HG03175 (cell line): ENCODE measurements at regions not wholly inside any gene's neighbourhood (a gene's known extent, or its start where the extent isn't known, plus 50 kb on each side); places are given as distances from the start of the nearest gene placed in this dataset.

Experiments
- ATAC-seq: cut with Tn5 transposase; IDR thresholded peaks from one replicate; pipeline ENCODE4 v1.9.1; 2021; ENCODE audit warnings: mild to moderate bottlenecking, moderate library complexity; ENCODE audit not compliant: unreplicated experiment

DNA sequence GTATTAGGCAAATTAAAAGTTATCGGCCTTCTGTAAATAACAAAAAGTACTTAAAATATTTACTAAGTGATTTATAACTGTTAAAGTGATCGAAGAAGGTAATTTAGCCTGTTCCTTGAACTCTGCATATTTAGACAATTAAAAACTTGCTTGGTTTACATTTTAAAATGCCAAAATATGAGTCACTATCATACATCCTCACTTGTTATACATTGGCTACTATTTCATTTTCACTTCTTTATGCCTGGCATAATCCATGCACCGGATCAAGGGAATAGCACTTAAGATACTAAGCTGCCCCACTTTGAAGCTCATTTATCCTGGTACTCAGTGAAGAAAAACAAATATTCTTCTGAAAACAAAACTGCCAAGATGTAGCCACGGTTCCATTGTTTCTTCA lies 344.6 kb downstream of the UBE3D start:
- no peak for ATAC-seq

DNA sequence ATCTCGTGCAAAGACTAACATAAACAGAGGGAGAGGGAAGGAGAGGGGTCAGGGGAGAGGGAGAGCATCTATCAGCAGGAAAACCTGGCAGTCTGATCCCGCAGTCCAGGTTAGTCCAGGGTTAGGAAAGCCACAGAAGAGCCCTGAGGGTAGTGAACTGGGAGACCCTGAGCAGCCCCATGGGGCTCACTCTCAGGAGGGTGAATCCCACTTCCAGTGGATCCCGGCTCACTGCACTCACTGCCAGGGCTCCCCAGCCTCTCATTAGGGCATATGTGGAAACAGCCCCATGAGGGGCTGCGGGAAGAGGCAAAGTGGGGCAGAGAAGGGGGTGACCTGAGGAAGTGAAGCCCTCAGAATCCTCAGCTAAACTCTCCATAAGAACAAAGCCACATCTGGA lies 329.9 kb downstream of the UBE3D start:
- ATAC-seq, result no peak

DNA sequence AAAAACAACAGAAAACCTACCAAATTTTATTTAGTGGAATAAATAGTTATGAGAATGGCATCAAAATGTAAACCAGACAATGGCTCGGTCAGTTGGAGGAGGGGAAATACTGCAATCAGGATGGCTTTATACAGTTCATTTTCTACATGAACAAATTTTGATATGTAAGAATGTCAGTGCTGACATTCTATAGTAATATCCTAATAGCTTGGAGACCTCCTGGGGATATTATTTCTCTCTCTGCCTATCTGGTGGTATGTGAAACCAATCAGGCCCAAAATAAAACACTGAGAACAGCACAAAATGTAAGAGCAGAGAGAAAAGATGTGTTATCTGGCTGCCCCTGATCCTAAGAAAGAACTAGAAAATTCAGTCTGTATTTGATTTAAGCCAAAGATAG lies 327.7 kb downstream of the UBE3D start:
- no peak for ATAC-seq

GRCh38 chr6:82738773-82739172 lies 326.9 kb downstream of the UBE3D start:
- no peak for ATAC-seq

GRCh38 chr6:82739303-82739702 lies 326.3 kb downstream of the UBE3D start:
- ATAC-seq, result no peak

- no peak for ATAC-seq
Observed at GRCh38 chr6:82740072-82740471, 325.6 kb downstream of the UBE3D start.

DNA sequence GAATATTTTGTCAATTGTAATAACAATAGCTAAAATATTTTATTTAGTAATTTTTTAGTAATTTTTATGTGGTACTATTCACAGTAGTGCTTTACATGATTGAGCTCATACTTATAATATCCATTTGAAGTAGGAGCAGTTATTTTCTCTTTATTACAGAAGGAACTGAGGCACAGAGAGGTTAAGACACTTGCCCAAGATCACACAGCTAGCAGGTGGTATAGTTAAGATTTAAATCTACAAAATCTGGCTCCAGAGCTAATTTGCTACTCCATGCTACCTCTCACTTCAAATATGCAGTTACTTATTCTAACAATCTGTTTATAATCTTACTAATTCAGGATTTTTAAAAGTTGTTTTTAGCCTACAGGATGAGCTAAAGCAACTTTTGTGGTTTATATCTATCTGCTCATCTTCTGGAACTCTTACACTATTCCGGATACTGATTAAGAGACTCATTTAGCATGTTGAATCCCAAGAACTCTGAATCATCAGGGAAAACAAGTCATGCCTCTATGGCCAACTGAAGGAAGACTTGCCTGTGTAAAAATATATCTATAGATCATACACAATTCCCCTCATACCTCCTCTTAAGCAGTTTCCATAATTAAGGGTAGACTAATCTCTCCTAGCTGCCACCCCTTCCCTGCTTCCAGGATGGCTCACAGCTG lies 324.2 kb downstream of the UBE3D start:
- ATAC-seq, result no peak

DNA sequence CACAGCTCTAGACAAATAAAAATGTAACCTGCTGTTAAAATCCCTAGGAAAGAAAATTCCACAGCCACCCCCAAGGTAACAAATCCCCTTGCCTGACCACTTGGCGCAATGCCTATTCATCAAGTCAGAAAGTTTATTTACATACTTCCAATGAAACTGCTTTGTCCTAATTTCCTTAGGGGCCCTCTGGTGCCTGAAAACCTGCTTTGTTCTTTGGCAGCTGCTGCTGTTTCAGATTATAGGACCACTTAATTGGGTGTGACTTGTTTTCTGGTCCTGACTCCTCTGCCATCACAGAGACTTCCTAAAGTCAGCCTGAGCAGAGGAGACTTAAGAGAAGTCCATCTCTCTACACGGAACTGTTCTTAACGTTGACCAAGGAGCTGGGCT lies 323.6 kb downstream of the UBE3D start:
- ATAC-seq, result no peak

- no peak for ATAC-seq
Observed at GRCh38 chr6:82744286-82745015, 321.2 kb downstream of the UBE3D start.

DNA sequence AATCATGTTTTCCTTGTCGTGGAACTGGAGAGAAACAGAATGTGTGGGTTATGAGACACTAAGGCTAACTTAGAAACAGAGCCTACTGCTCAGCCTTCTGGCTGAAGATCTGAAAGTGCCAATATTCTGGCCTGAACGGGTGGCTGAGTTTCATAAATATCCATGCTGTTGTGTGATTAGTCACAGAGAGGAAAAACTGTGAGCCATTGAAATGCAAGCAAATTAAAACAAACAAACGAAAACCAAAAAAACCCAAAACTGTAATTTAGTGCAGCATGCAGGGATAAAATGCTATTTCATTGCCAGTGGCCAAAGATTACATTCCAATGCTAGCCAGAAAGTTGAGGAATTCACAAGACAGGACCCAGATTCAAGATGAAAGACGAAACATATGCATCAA lies 315.1 kb downstream of the UBE3D start:
- no peak for ATAC-seq

GRCh38 chr6:82751718-82752117 lies 313.9 kb downstream of the UBE3D start:
- ATAC-seq, result no peak

DNA sequence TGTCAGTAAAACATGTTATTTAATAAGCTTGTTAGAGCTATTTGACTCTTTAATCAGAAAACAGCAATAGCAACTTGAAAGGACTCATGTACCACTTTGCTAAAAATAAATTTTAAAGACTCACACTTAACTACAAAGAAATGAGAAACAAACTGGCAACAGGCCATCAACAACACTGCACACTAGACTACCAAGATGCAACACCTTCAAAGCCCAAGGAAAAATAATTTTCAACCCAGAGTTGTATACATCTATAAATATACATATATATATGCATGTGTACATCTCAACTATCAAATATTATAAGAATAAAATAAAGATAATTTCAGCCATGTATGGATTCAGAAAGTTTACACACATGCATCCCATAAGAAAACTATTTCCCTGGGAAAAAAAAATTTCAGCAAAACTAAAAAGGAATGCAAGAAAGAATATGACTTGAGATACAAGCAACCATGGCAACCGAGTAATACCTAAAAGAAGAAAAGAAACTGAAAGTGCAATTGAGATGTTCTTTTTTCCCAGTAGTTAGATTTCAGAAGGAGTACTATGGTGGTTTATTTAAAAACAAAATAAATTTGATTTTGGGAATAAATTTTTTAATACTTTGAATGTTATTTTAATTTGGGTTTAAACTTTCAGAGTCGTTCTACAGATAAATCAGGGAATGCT lies 303.8 kb downstream of the UBE3D start:
- no peak for ATAC-seq

DNA sequence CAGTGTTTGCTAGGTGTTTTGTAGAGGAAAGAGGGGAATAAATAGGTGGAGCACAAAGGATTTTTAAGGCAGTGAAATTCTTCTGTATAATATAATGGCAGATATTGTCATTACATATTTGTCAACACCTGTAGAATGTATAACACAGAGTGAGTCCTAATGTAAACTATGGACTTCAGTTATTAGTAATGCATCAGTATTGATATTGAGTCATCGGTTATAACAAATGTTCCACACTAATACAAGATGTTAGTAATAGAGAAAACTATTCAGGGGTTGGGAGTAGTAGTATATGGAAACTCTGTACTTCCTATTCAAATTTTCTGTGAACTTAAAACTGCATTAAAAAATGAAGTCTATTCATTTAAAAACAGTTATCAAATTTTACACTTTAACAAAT lies 299.2 kb downstream of the UBE3D start:
- no peak for ATAC-seq

GRCh38 chr6:82767037-82767436 lies 298.6 kb downstream of the UBE3D start:
- ATAC-seq, result no peak

DNA sequence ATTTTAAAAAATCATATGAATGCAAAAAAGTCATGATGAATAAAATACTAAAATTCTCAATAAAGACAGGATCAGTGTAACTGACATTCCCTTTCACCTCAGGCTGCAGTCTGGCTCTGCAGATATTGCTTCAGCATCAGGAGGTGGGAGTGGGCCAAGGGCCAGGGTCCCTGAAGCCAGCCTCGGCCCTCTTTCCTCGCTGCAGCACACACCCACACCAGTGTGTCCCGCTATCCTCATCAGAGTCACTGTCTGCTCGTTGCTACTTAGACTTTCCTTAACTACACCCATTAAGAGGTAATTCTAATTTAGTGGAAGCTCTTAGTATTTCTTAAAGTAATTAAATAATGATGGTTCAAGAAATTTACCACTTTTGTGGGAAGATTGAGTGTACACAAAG lies 298.2 kb downstream of the UBE3D start:
- ATAC-seq, result no peak

- no peak for ATAC-seq
Observed at GRCh38 chr6:82772851-82773717, 292.6 kb downstream of the UBE3D start.

GRCh38 chr6:82775361-82775760 lies 290.3 kb downstream of the UBE3D start:
- no peak for ATAC-seq

DNA sequence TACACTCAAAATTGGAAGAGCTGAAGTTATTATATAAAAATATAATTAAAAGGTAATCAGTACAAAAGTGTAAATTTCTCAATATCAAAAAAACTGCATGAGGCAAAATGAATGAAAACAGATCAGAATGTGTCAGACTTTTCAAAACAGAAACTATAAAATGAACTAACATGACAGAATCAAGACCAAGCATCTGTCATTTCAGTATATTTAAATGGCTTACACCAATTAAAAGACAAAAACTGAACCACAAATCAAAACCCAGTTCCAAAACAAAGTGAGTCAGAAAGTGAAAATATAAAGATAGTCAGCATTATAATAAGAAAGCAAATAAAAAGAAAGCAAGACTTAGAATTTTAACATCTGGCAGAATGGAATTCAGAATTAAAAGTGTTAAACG lies 289.7 kb downstream of the UBE3D start:
- no peak for ATAC-seq

DNA sequence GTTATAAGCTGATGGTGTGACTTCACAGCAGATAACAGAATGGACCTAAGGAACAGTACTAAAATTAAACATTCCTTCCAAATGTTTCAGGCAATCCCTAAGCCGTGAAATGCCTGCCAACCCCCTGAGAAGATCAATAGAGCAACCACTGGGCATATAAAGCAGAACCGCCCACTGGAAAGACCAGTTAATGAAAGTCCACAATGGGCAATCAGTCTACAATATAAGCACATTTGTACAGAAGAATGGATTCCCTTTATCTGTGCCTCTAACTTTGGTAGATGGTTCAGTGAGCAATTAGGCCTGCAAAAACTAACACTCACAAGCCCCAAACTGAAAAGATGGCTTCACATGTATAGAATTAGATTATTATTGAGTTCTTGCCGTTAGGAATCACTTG lies 286.6 kb downstream of the UBE3D start:
- ATAC-seq, result no peak

- no peak for ATAC-seq
Observed at GRCh38 chr6:82780334-82780733, 285.3 kb downstream of the UBE3D start.

DNA sequence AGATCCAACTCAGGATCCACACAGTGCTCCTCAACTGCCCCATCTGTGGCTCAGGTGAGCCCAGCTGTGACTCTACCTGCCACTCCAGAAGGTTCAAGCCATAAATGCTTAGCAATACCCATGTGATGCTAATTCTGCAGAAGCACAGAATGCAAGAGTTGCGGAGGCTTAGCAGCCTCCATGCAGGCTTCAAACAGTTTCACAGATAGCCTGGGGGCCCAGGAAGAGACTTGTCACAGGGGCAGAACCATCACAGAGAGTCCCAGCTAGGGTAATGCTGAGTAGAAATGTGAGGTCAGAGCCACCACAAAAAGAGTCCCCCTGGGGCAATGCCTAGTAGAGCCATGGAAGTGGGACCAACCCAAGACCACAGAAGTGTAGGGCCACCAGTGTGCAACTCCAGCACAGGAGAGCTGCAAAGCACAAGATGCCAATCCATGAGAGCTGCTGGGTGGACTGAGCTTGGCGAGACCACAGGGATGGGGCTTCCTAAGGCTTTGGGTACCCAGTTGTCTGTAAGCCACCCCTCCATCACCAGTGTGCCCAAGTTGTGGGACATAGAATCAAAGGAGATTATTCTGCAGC lies 283.9 kb downstream of the UBE3D start:
- ATAC-seq, result no peak
